Spleen (tissue), 11 donors: ENCODE measurements at regions not wholly inside any gene's neighbourhood (a gene's known extent, or its start where the extent isn't known, plus 50 kb on each side); places are given as distances from the start of the nearest gene placed in this dataset.

Experiments
- DNase-seq: peaks from one replicate; pipeline ENCODE4 v3.0.0-alpha.2; 2020
- H3K27ac ChIP-seq, 8 donors: fragments of 200-600 bp; sonication (generic) in 7 of 8; 1 replicate in 4 of 8; 2 replicates in 4 of 8; pipeline versions ENCODE4 v1.5.0 to v1.8.0; 2016 to 2021; ENCODE audit warnings: inconsistent platforms in 4 of 8, mild to moderate bottlenecking in 4 of 8, moderate library complexity in 1 of 8
- H3K27me3 ChIP-seq, 7 donors: fragments of 200-600 bp; sonication (generic) in 6 of 7; replicated peaks in 1 of 7; 1 replicate in 4 of 7; 2 replicates in 3 of 7; pipeline versions ENCODE4 v1.5.0 to v1.8.0; 2016 to 2021; ENCODE audit warnings: inconsistent platforms in 3 of 7, mild to moderate bottlenecking in 1 of 7
- H3K36me3 ChIP-seq, 6 donors: fragments of 200-600 bp; sonication (generic) in 5 of 6; 1 replicate in 4 of 6; 2 replicates in 2 of 6; pipeline versions ENCODE4 v1.5.0 to v1.8.0; 2016 to 2021; ENCODE audit warnings: inconsistent platforms in 2 of 6
- H3K4me1 ChIP-seq, 6 donors: fragments of 200-600 bp; sonication (generic) in 5 of 6; 1 replicate in 3 of 6; 2 replicates in 3 of 6; pipeline versions ENCODE4 v1.5.0 to v1.8.0; 2016 to 2021; ENCODE audit warnings: inconsistent platforms in 3 of 6
- H3K4me3 ChIP-seq, 8 donors: fragments of 200-600 bp; sonication (generic) in 7 of 8; 1 replicate in 4 of 8; 2 replicates in 4 of 8; pipeline versions ENCODE4 v1.5.0 to v1.8.0; 2016 to 2021; ENCODE audit warnings: inconsistent platforms in 4 of 8, mild to moderate bottlenecking in 4 of 8, moderate library complexity in 2 of 8
- H3K9me3 ChIP-seq, 8 donors: fragments of 200-600 bp; sonication (generic) in 7 of 8; 1 replicate in 4 of 8; 2 replicates in 4 of 8; pipeline versions ENCODE4 v1.5.0 to v1.8.0; 2016 to 2021; ENCODE audit warnings: inconsistent platforms in 4 of 8
- POLR2A ChIP-seq, 3 donors: fragments of 450-650 bp; IDR thresholded peaks; one replicate each; pipeline ENCODE4 v1.5.1; 2017; ENCODE audit warnings: antibody characterized with exemption in 3 of 3, mild to moderate bottlenecking in 1 of 3
- POLR2AphosphoS5 ChIP-seq, 3 donors: sonication (generic); formaldehyde crosslinking; IDR thresholded peaks; one replicate each; pipeline ENCODE4 v1.5.1; 2017; ENCODE audit warnings: antibody characterized with exemption in 3 of 3
- WGBS, 5 donors: extraction: QIAGEN DNeasy Blood & Tissue Kit in 3 of 5; methylation state at CpG; one replicate each; pipeline versions ENCODE4 v1.1.5 to v1.1.7; 2013 to 2018; 5-methylcytosine and 5-hydroxymethylcytosine counted together
- intact Hi-C: fragments of 100-400 bp; cut with DNase I; formaldehyde crosslinking; loops from one replicate; pipeline ENCODE4 v1.15.0; 2023; ENCODE audit warnings: low total_unique reads
- TF ChIP-seq, protein P1 (sequence below), 11 experiments: fragments of 200-600 bp in 7 of 11; fragments of 450-650 bp in 4 of 11; sonication (generic) in 4 of 11; IDR thresholded peaks in 8 of 11; conservative IDR thresholded peaks in 3 of 11; 1 replicate in 7 of 11; 2 replicates in 4 of 11; pipeline versions ENCODE4 v1.4.0 to v1.8.0; 2016 to 2021; ENCODE audit warnings: antibody characterized with exemption in 11 of 11, inconsistent platforms in 4 of 11, mild to moderate bottlenecking in 1 of 11
- donor health status: healthy with polysubstance abuse.
- donor health status: DM: no; HTN: no; CAD: no; lungs with moderate emphysema.
- donor health status: DM: no; HTN: no; CAD: no.
- donor health status: Bipolar disorder and iron deficiency.
- donor health status: healthy.
- donor health status: DM: no; HTN: no; CAD: no.
- donor health status: DM: yes; HTN: yes; CAD: no.

DNA sequence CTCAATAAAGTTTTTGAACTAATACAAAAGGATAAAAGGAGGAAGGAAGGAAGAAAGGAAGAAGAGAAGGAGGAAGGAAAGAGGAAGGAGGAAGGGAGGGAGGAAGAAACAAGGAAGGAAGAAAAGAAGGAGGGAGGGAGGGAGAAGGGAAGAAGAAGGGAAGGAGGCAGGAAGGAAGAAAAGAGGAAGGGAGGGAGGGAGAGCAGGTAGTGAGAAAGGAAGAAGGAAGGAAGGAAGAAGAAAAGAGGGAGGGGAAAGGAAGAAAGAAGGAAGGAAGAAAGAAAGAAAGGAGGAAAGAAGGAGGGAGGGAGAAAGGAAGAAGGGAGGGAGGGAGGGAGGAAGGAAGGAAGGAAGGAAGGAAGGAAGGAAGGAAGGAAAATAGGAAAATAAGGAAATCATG is 263.8 kb upstream of the C16orf82 start:
- H3K4me3 ChIP-seq = no peak overlapping the region
- TF ChIP-seq POLR2A (IDR thresholded peaks at IDR 0.05) (no peak), POLR2AphosphoS5 (IDR thresholded peaks at IDR 0.05) (no peak)
- TF ChIP-seq, protein P1, sequence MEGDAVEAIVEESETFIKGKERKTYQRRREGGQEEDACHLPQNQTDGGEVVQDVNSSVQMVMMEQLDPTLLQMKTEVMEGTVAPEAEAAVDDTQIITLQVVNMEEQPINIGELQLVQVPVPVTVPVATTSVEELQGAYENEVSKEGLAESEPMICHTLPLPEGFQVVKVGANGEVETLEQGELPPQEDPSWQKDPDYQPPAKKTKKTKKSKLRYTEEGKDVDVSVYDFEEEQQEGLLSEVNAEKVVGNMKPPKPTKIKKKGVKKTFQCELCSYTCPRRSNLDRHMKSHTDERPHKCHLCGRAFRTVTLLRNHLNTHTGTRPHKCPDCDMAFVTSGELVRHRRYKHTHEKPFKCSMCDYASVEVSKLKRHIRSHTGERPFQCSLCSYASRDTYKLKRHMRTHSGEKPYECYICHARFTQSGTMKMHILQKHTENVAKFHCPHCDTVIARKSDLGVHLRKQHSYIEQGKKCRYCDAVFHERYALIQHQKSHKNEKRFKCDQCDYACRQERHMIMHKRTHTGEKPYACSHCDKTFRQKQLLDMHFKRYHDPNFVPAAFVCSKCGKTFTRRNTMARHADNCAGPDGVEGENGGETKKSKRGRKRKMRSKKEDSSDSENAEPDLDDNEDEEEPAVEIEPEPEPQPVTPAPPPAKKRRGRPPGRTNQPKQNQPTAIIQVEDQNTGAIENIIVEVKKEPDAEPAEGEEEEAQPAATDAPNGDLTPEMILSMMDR (IDR thresholded peaks at IDR 0.05 in 8 of 11, conservative IDR thresholded peaks at IDR 0.05 in 3 of 11) = no peak
- no peaks in the 10 kb centered on the region for H3K36me3 ChIP-seq
- intact Hi-C loops = no loop called here
- H3K27me3 ChIP-seq = peaks cover 0 to 56% (median 0%) of the 10 kb centered on the region in 7 donors
- no peak overlapping the region for H3K27ac ChIP-seq
- DNase-seq = no peak
- H3K4me1 ChIP-seq = no peaks in the 10 kb centered on the region
- H3K9me3 ChIP-seq = no peaks in the 10 kb centered on the region

DNA sequence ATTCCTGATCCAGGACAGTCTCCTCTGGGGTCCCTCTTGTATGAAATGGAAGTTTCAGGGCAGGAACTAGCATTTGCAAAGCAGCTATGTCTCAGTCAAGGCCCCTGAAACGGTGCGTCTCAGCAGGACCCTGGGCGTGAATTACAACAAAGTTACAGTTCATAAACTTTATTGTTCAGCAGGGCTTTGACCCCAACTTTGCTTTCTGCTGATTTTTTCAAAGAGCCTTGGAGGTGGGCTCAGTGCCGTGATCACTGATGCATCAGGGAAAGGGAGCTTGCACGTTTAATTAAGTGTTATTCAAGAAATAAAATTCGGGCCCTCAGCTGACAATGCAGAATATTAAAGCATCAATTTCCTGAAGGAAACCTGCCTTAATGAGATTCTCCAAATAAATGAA is 260.1 kb upstream of the C16orf82 start:
- Histone ChIP-seq H3K27me3 (peaks cover 0 to 30% (median 0%) of the 10 kb centered on the region in 7 donors), H3K4me1 (no peaks in the 10 kb centered on the region), H3K36me3 (no peaks in the 10 kb centered on the region), H3K4me3 (no peak overlapping the region), H3K27ac (no peak overlapping the region), H3K9me3 (no peaks in the 10 kb centered on the region)
- 76 to 87% (median 78%) methylated on average over 6 of the region's 6 CpGs for WGBS, 5 donors
- intact Hi-C loops = no loop called here
- no peak for DNase-seq
- no peak for TF ChIP-seq POLR2A (IDR thresholded peaks at IDR 0.05)
- TF ChIP-seq, protein P1 (IDR thresholded peaks at IDR 0.05 in 8 of 11, conservative IDR thresholded peaks at IDR 0.05 in 3 of 11) = no peak
- no peak for TF ChIP-seq POLR2AphosphoS5 (IDR thresholded peaks at IDR 0.05)

DNA sequence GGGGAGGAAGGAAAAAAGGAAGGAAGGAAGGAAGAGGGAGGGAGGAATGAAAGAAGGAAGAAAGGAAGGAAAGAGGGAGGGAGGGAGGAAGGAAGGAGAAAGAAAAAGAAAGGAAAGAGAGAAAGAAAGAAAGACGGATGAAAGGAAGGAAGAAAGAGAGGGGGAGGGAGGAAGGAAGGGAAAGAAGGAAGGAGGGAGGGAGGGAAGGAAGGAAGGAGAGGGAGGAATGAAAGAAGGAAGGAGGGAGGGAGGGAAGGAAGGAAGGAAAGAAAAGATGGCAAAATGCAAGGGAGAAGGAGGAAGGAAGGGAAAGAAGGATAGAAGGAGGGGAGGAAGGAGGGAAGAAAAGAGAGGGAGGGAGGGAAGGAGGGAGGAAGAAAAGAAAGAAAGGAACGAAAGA is 257.3 kb upstream of the C16orf82 start:
- no peak overlapping the region for H3K4me3 ChIP-seq
- H3K4me1 ChIP-seq = no peaks in the 10 kb centered on the region
- H3K27ac ChIP-seq = no peak overlapping the region
- intact Hi-C loops = no loop called here
- peaks cover 0 to 5% (median 0%) of the 10 kb centered on the region in 8 donors for H3K9me3 ChIP-seq
- WGBS, 5 donors = 40 to 65% (median 47%) methylated on average over 1 to 2 of the region's 2 CpGs
- peaks cover 0 to 23% (median 0%) of the 10 kb centered on the region in 7 donors for H3K27me3 ChIP-seq
- TF ChIP-seq, protein P1 (IDR thresholded peaks at IDR 0.05 in 8 of 11, conservative IDR thresholded peaks at IDR 0.05 in 3 of 11) = no peak
- TF ChIP-seq POLR2AphosphoS5 (IDR thresholded peaks at IDR 0.05) = no peak
- TF ChIP-seq POLR2A (IDR thresholded peaks at IDR 0.05) = no peak
- no peaks in the 10 kb centered on the region for H3K36me3 ChIP-seq
- DNase-seq = no peak

DNA sequence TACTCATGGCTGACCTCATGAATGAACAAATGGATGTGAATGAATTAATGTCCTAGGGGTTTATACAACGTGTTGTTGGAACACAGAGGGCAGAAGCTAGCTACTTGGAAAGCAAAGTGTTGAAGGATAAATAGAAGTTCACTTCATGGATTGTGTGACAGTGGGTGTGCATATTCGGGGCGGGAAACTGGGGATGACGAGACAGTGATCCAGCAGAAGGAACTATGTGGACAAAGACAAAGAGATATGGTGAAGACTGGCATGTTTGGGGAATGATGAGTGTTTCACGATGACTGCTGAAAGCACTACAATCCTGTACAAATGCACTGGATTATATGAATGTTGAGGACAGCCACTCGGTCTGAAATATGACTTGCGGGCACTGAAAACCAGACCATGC is 250.5 kb upstream of the C16orf82 start:
- DNase-seq = no peak
- Histone ChIP-seq H3K4me1 (no peaks in the 10 kb centered on the region), H3K4me3 (no peak overlapping the region), H3K27ac (no peak overlapping the region), H3K9me3 (peaks cover 0 to 5% (median 0%) of the 10 kb centered on the region in 8 donors), H3K36me3 (no peaks in the 10 kb centered on the region), H3K27me3 (peaks cover 0 to 30% (median 0%) of the 10 kb centered on the region in 7 donors)
- 76 to 81% (median 79%) methylated on average over 7 of the region's 7 CpGs for WGBS, 5 donors
- intact Hi-C loops = no loop called here
- TF ChIP-seq POLR2AphosphoS5 (IDR thresholded peaks at IDR 0.05) (no peak), POLR2A (IDR thresholded peaks at IDR 0.05) (no peak)
- TF ChIP-seq, protein P1 (IDR thresholded peaks at IDR 0.05 in 8 of 11, conservative IDR thresholded peaks at IDR 0.05 in 3 of 11) = no peak
